Upper lobe of left lung (tissue), 4 donors: ENCODE measurements at regions not wholly inside any gene's neighbourhood (a gene's known extent, or its start where the extent isn't known, plus 50 kb on each side); places are given as distances from the start of the nearest gene placed in this dataset.

Source experiments
- CTCF ChIP-seq, 6 experiments: fragments of 450-650 bp in 4 of 6; fragments of 200-600 bp in 2 of 6; sonication (generic) in 2 of 6; IDR thresholded peaks; one replicate each; pipeline ENCODE4 v1.5.1; 2016 to 2019; ENCODE audit warnings: antibody characterized with exemption in 6 of 6
- POLR2A ChIP-seq, 4 donors: fragments of 450-650 bp; IDR thresholded peaks; one replicate each; pipeline ENCODE4 v1.5.1; 2016 to 2017; ENCODE audit warnings: antibody characterized with exemption in 4 of 4, mild to moderate bottlenecking in 2 of 4

- TF ChIP-seq CTCF (IDR thresholded peaks at IDR 0.05) (no peak), POLR2A (IDR thresholded peaks at IDR 0.05) (no peak)
These were observed 410.6 kb downstream of the PSAT1 start for GRCh38 chr9:78707481-78707991.
